ENCODE measurements at regions not wholly inside any gene's neighbourhood (a gene's known extent, or its start where the extent isn't known, plus 50 kb on each side); places are given as distances from the start of the nearest gene placed in this dataset.

DNA sequence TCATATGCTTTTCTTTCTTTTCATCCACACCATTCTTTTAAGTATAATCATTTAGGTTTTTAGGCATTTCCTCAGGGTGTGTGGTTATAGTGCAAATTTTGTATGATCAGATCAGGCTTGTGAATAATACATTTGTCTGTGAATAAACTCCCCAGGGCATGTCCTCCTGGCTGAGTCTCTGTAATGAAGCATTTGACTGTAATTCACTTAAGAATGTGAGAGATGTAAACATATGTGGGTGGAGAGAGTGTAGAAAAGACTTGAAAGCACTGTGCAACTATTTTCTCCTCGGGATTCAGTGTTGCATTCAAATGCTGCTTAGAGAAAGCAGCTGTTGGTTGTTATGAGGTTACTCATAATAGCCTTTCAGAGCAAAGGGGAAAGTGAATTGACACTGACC lies 996.5 kb downstream of the TUSC7 start:
- TF ChIP-seq POLR2AphosphoS5 (IDR thresholded peaks at IDR 0.05; ENCODE audit: low read depth, low read length) (no peak), FOXP2 (optimal IDR thresholded peaks at IDR 0.05; ENCODE audit: borderline replicate concordance, extremely low read depth, extremely low read length, insufficient read depth) (no peak)
- TF ChIP-seq, protein P1, sequence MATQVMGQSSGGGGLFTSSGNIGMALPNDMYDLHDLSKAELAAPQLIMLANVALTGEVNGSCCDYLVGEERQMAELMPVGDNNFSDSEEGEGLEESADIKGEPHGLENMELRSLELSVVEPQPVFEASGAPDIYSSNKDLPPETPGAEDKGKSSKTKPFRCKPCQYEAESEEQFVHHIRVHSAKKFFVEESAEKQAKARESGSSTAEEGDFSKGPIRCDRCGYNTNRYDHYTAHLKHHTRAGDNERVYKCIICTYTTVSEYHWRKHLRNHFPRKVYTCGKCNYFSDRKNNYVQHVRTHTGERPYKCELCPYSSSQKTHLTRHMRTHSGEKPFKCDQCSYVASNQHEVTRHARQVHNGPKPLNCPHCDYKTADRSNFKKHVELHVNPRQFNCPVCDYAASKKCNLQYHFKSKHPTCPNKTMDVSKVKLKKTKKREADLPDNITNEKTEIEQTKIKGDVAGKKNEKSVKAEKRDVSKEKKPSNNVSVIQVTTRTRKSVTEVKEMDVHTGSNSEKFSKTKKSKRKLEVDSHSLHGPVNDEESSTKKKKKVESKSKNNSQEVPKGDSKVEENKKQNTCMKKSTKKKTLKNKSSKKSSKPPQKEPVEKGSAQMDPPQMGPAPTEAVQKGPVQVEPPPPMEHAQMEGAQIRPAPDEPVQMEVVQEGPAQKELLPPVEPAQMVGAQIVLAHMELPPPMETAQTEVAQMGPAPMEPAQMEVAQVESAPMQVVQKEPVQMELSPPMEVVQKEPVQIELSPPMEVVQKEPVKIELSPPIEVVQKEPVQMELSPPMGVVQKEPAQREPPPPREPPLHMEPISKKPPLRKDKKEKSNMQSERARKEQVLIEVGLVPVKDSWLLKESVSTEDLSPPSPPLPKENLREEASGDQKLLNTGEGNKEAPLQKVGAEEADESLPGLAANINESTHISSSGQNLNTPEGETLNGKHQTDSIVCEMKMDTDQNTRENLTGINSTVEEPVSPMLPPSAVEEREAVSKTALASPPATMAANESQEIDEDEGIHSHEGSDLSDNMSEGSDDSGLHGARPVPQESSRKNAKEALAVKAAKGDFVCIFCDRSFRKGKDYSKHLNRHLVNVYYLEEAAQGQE (IDR thresholded peaks at IDR 0.05; ENCODE audit: insufficient read depth in 1 of 2, low read depth in 2 of 2, low read length in 2 of 2): no peak

All from PFSK-1 (cell line).